ENCODE measurements at regions not wholly inside any gene's neighbourhood (a gene's known extent, or its start where the extent isn't known, plus 50 kb on each side); places are given as distances from the start of the nearest gene placed in this dataset.

GRCh38 chr12:127176804-127177203, 1090.2 kb upstream of the TMEM132C start:
- TF ChIP-seq POLR2A (IDR thresholded peaks at IDR 0.05) (no peak), CTCF (IDR thresholded peaks at IDR 0.05) (no peak)

Data from prostate gland (tissue), 2 donors.